ENCODE measurements at regions not wholly inside any gene's neighbourhood (a gene's known extent, or its start where the extent isn't known, plus 50 kb on each side); places are given as distances from the start of the nearest gene placed in this dataset.

DNA sequence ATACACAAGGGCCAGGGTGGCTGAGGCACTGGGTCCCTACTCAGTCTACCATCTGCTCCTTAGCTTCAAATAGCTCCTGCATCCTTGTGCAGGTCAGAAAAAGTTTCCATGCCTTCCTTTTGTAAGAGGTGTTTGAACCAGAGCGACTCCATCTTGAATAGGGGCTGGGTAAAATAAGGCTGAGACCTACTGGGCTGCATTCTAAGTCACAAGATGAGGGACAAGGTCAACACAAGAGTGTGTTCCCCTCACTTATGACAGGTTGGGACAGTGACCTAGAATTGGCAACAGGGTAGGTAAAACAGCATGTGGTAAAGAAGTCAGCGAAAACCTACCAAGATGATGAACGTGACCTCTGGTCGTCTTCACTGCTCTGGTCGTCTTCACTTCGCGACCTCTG lies 120.5 kb downstream of the KCNK1 start:
- Histone ChIP-seq H2BK120ac (ENCODE audit: low read depth, low read length) (no peak overlapping the region), H3K4me2 (ENCODE audit: low read length, poor library complexity, severe bottlenecking) (no peak overlapping the region), H3K9me3 (ENCODE audit: control insufficient read depth, low read length) (no peaks in the 10 kb centered on the region), H3K14ac (ENCODE audit: low read length in 2 of 2) (no peak overlapping the region), H4K8ac (ENCODE audit: low read length) (no peak overlapping the region), H3K4me1 (ENCODE audit: control insufficient read depth, insufficient read depth, low read depth, low read length) (no peaks in the 10 kb centered on the region), H2BK12ac (ENCODE audit: low read length in 2 of 2) (no peak overlapping the region), H3K79me1 (replicated peaks; ENCODE audit: low read length, poor library complexity, severe bottlenecking) (no peaks in the 10 kb centered on the region), H3K4ac (ENCODE audit: low read depth in 1 of 2, low read length in 2 of 2) (no peak overlapping the region), H2BK5ac (ENCODE audit: low read depth, low read length, poor library complexity, severe bottlenecking) (no peak overlapping the region), H4K91ac (ENCODE audit: low read length) (no peak overlapping the region), H3K9ac (ENCODE audit: low read length) (no peak overlapping the region), H3K23ac (ENCODE audit: low read length in 2 of 2) (no peak overlapping the region), H2BK15ac (ENCODE audit: low read depth, poor library complexity, severe bottlenecking) (no peak overlapping the region), H3K27me3 (ENCODE audit: control insufficient read depth in 1 of 2, insufficient read depth in 1 of 2, low read length in 2 of 2) (no peaks in the 10 kb centered on the region), H3K4me3 (ENCODE audit: insufficient read depth in 1 of 2, low read depth in 1 of 2, low read length in 2 of 2) (no peak overlapping the region), H3K18ac (ENCODE audit: low read depth in 1 of 2, low read length in 2 of 2) (no peak overlapping the region), H2AFZ (ENCODE audit: low read depth, low read length) (no peak overlapping the region), H3K27ac (ENCODE audit: low read length, poor library complexity, severe bottlenecking) (no peak overlapping the region), H2AK5ac (ENCODE audit: low read length, severe bottlenecking) (no peak overlapping the region), H3K36me3 (ENCODE audit: control insufficient read depth in 1 of 2, insufficient read depth in 2 of 2, low read depth in 1 of 2, low read length in 2 of 2) (no peaks in the 10 kb centered on the region)
- 80% methylated on average over 7 of the region's 7 CpGs for WGBS
- DNase-seq: no peak

DNA sequence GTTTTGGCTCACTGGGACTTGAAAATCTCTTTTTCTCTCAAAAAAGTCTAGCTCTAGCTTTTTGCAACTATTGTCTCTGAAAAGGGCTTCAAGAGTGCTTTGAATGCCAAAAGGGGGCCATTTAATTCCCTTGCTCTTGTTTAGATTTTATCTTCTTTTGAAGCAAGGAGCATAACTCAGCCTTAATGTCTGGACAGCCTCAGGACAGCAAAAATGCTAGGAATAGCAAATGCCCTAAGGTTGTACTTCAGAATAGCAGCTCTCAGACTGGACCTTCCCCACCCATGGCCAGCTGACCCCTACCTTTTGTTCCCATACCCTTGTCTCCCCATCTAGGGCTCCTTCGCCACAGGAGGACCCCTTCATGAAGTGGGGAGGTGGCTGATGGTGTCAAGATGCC lies 121.4 kb downstream of the KCNK1 start:
- Histone ChIP-seq H3K9me3 (ENCODE audit: control insufficient read depth, low read length) (no peaks in the 10 kb centered on the region), H3K79me1 (replicated peaks; ENCODE audit: low read length, poor library complexity, severe bottlenecking) (no peaks in the 10 kb centered on the region), H3K4me3 (ENCODE audit: insufficient read depth in 1 of 2, low read depth in 1 of 2, low read length in 2 of 2) (no peak overlapping the region), H3K4ac (ENCODE audit: low read depth in 1 of 2, low read length in 2 of 2) (no peak overlapping the region), H2BK5ac (ENCODE audit: low read depth, low read length, poor library complexity, severe bottlenecking) (no peak overlapping the region), H3K23ac (ENCODE audit: low read length in 2 of 2) (no peak overlapping the region), H2BK15ac (ENCODE audit: low read depth, poor library complexity, severe bottlenecking) (no peak overlapping the region), H3K18ac (ENCODE audit: low read depth in 1 of 2, low read length in 2 of 2) (no peak overlapping the region), H4K8ac (ENCODE audit: low read length) (no peak overlapping the region), H3K27me3 (ENCODE audit: control insufficient read depth in 1 of 2, insufficient read depth in 1 of 2, low read length in 2 of 2) (no peaks in the 10 kb centered on the region), H4K91ac (ENCODE audit: low read length) (no peak overlapping the region), H3K4me2 (ENCODE audit: low read length, poor library complexity, severe bottlenecking) (no peak overlapping the region), H2AK5ac (ENCODE audit: low read length, severe bottlenecking) (no peak overlapping the region), H2AFZ (ENCODE audit: low read depth, low read length) (no peak overlapping the region), H2BK120ac (ENCODE audit: low read depth, low read length) (no peak overlapping the region), H3K36me3 (ENCODE audit: control insufficient read depth in 1 of 2, insufficient read depth in 2 of 2, low read depth in 1 of 2, low read length in 2 of 2) (no peaks in the 10 kb centered on the region), H2BK12ac (ENCODE audit: low read length in 2 of 2) (no peak overlapping the region), H3K9ac (ENCODE audit: low read length) (no peak overlapping the region), H3K27ac (ENCODE audit: low read length, poor library complexity, severe bottlenecking) (no peak overlapping the region), H3K4me1 (ENCODE audit: control insufficient read depth, insufficient read depth, low read depth, low read length) (no peaks in the 10 kb centered on the region), H3K14ac (ENCODE audit: low read length in 2 of 2) (no peak overlapping the region)
- no CpG with 5 or more reads among the region's 1 CpG for WGBS
- no peak for DNase-seq

- Histone ChIP-seq H3K18ac (ENCODE audit: low read depth in 1 of 2, low read length in 2 of 2) (no peak overlapping the region), H3K4me1 (ENCODE audit: control insufficient read depth, insufficient read depth, low read depth, low read length) (no peaks in the 10 kb centered on the region), H2BK5ac (ENCODE audit: low read depth, low read length, poor library complexity, severe bottlenecking) (no peak overlapping the region), H3K4me2 (ENCODE audit: low read length, poor library complexity, severe bottlenecking) (no peak overlapping the region), H3K23ac (ENCODE audit: low read length in 2 of 2) (no peak overlapping the region), H3K36me3 (ENCODE audit: control insufficient read depth in 1 of 2, insufficient read depth in 2 of 2, low read depth in 1 of 2, low read length in 2 of 2) (no peaks in the 10 kb centered on the region), H4K8ac (ENCODE audit: low read length) (no peak overlapping the region), H3K4me3 (ENCODE audit: insufficient read depth in 1 of 2, low read depth in 1 of 2, low read length in 2 of 2) (no peak overlapping the region), H2BK12ac (ENCODE audit: low read length in 2 of 2) (no peak overlapping the region), H3K14ac (ENCODE audit: low read length in 2 of 2) (no peak overlapping the region), H3K79me1 (replicated peaks; ENCODE audit: low read length, poor library complexity, severe bottlenecking) (no peaks in the 10 kb centered on the region), H3K4ac (ENCODE audit: low read depth in 1 of 2, low read length in 2 of 2) (no peak overlapping the region), H3K9ac (ENCODE audit: low read length) (no peak overlapping the region), H2AK5ac (ENCODE audit: low read length, severe bottlenecking) (no peak overlapping the region), H3K9me3 (ENCODE audit: control insufficient read depth, low read length) (no peaks in the 10 kb centered on the region), H2BK15ac (ENCODE audit: low read depth, poor library complexity, severe bottlenecking) (no peak overlapping the region), H4K91ac (ENCODE audit: low read length) (no peak overlapping the region), H2AFZ (ENCODE audit: low read depth, low read length) (no peak overlapping the region), H2BK120ac (ENCODE audit: low read depth, low read length) (no peak overlapping the region), H3K27ac (ENCODE audit: low read length, poor library complexity, severe bottlenecking) (no peak overlapping the region), H3K27me3 (ENCODE audit: control insufficient read depth in 1 of 2, insufficient read depth in 1 of 2, low read length in 2 of 2) (no peaks in the 10 kb centered on the region)
- no peak for DNase-seq
- WGBS: 76% methylated on average over 2 of the region's 3 CpGs
Observed at GRCh38 chr1:233735847-233736246, 121.9 kb downstream of the KCNK1 start.

DNA sequence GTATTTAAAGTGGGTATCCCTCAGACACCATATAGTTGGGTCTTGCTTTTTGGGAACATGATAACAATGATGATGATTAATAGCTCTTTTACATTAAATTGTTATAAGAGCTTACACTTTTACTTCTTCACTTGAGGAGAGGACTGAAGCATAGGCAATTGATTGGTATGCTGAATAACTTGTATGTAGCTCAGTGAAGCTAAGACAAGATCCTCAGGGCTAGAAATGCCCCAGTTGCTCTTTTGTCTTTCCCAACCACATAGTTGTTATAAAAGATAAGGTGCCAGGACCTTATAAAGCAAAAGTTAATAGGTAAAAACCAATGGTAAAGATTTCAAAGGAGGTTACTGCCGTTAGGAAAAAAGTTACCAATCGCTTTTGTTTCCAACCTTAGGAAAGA lies 123.4 kb downstream of the KCNK1 start:
- Histone ChIP-seq H2AK5ac (ENCODE audit: low read length, severe bottlenecking) (no peak overlapping the region), H3K14ac (ENCODE audit: low read length in 2 of 2) (no peak overlapping the region), H3K27ac (ENCODE audit: low read length, poor library complexity, severe bottlenecking) (no peak overlapping the region), H2BK15ac (ENCODE audit: low read depth, poor library complexity, severe bottlenecking) (no peak overlapping the region), H3K18ac (ENCODE audit: low read depth in 1 of 2, low read length in 2 of 2) (no peak overlapping the region), H3K4me2 (ENCODE audit: low read length, poor library complexity, severe bottlenecking) (no peak overlapping the region), H3K4me3 (ENCODE audit: insufficient read depth in 1 of 2, low read depth in 1 of 2, low read length in 2 of 2) (no peak overlapping the region), H3K9ac (ENCODE audit: low read length) (no peak overlapping the region), H3K9me3 (ENCODE audit: control insufficient read depth, low read length) (no peaks in the 10 kb centered on the region), H4K91ac (ENCODE audit: low read length) (no peak overlapping the region), H3K27me3 (ENCODE audit: control insufficient read depth in 1 of 2, insufficient read depth in 1 of 2, low read length in 2 of 2) (no peaks in the 10 kb centered on the region), H3K4me1 (ENCODE audit: control insufficient read depth, insufficient read depth, low read depth, low read length) (no peaks in the 10 kb centered on the region), H3K4ac (ENCODE audit: low read depth in 1 of 2, low read length in 2 of 2) (no peak overlapping the region), H4K8ac (ENCODE audit: low read length) (no peak overlapping the region), H2BK120ac (ENCODE audit: low read depth, low read length) (no peak overlapping the region), H3K79me1 (replicated peaks; ENCODE audit: low read length, poor library complexity, severe bottlenecking) (no peaks in the 10 kb centered on the region), H3K23ac (ENCODE audit: low read length in 2 of 2) (no peak overlapping the region), H3K36me3 (ENCODE audit: control insufficient read depth in 1 of 2, insufficient read depth in 2 of 2, low read depth in 1 of 2, low read length in 2 of 2) (no peaks in the 10 kb centered on the region), H2BK12ac (ENCODE audit: low read length in 2 of 2) (no peak overlapping the region), H2BK5ac (ENCODE audit: low read depth, low read length, poor library complexity, severe bottlenecking) (no peak overlapping the region), H2AFZ (ENCODE audit: low read depth, low read length) (no peak overlapping the region)
- WGBS: 90% methylated on average over 2 of the region's 2 CpGs
- DNase-seq: no peak
